T47D (cell line): ENCODE measurements at regions not wholly inside any gene's neighbourhood (a gene's known extent, or its start where the extent isn't known, plus 50 kb on each side); places are given as distances from the start of the nearest gene placed in this dataset.

Source experiments
- DNase-seq, 2 experiments: peaks; one replicate each; pipeline versions ENCODE4 v3.0.0 to v3.0.0-alpha.2; 2011 to 2012; ENCODE audit warnings: low read depth in 1 of 2, low spot score in 1 of 2
- JUND ChIP-seq: IDR thresholded peaks from 2 replicates; pipeline ENCODE4 v1.6.1; 2012; ENCODE audit warnings: low read depth
- in situ Hi-C: cut with HindIII; loops from 2 replicates; pipeline ENCODE4 v1.10.0; 2016; ENCODE audit warnings: low sequenced_read_pairs, low pct_unique_long_range_greater_than_20kb

GRCh38 chr2:168403736-168404135, 52.3 kb upstream of the CERS6 start:
- DNase-seq = no peak

GRCh38 chr2:168404764-168405163, 51.3 kb upstream of the CERS6 start:
- in situ Hi-C loops = no loop called here
- no peak for DNase-seq
- no peak for TF ChIP-seq JUND

More at GRCh38 chr2:168403736-168404135, 52.3 kb upstream of the CERS6 start:
- in situ Hi-C loops = no loop called here
- no peak for TF ChIP-seq JUND
